HUES6 (cell line): ENCODE measurements at regions not wholly inside any gene's neighbourhood (a gene's known extent, or its start where the extent isn't known, plus 50 kb on each side); places are given as distances from the start of the nearest gene placed in this dataset.

Experiments used
- H3K27ac ChIP-seq: 2 replicates; pipeline ENCODE4 v1.7.0; 2013; ENCODE audit warnings: low read depth, mild to moderate bottlenecking, low read length, inconsistent platforms
- H3K27me3 ChIP-seq: 2 replicates; pipeline ENCODE4 v1.6.1; 2013; ENCODE audit warnings: low read length; ENCODE audit not compliant: control insufficient read depth, insufficient read depth
- H3K36me3 ChIP-seq: 2 replicates; pipeline ENCODE4 v1.6.1; 2013; ENCODE audit warnings: low read length; ENCODE audit not compliant: control insufficient read depth, insufficient read depth
- H3K4me1 ChIP-seq: 2 replicates; pipeline ENCODE4 v1.6.1; 2013; ENCODE audit warnings: low read length; ENCODE audit not compliant: control insufficient read depth, insufficient read depth
- H3K4me3 ChIP-seq: 2 replicates; pipeline ENCODE4 v1.5.1; 2013; ENCODE audit warnings: low read depth, low read length
- H3K9ac ChIP-seq: one replicate; pipeline ENCODE4 v1.6.1; 2013; ENCODE audit warnings: mild to moderate bottlenecking, low read length
- H3K9me3 ChIP-seq: 2 replicates; pipeline ENCODE4 v1.6.1; 2013; ENCODE audit warnings: low read depth, low read length; ENCODE audit not compliant: control insufficient read depth, insufficient read depth

GRCh38 chr7:128145191-128145590 is 95.9 kb upstream of the LEP start:
- Histone ChIP-seq H3K4me1 (peaks cover 4% of the 10 kb centered on the region; the same call in 1 of the 2 replicates), H3K9ac (no peak overlapping the region), H3K27me3 (peaks cover 24% of the 10 kb centered on the region), H3K27ac (no peak overlapping the region), H3K9me3 (peaks cover 3% of the 10 kb centered on the region), H3K36me3 (no peaks in the 10 kb centered on the region), H3K4me3 (no peak overlapping the region)

GRCh38 chr7:128146052-128146451 is 95.0 kb upstream of the LEP start:
- no peak overlapping the region for H3K27ac ChIP-seq
- H3K9ac ChIP-seq = no peak overlapping the region
- peaks cover 31% of the 10 kb centered on the region for H3K27me3 ChIP-seq
- H3K4me3 ChIP-seq = no peak overlapping the region
- no peaks in the 10 kb centered on the region for H3K36me3 ChIP-seq
- peaks cover 4% of the 10 kb centered on the region; the same call in 1 of the 2 replicates for H3K4me1 ChIP-seq
- peaks cover under 1% of the 10 kb centered on the region; the same call in 1 of the 2 replicates for H3K9me3 ChIP-seq

- Histone ChIP-seq H3K36me3 (no peaks in the 10 kb centered on the region), H3K9ac (no peak overlapping the region), H3K27ac (no peak overlapping the region), H3K27me3 (peaks cover 38% of the 10 kb centered on the region), H3K4me1 (peaks cover 4% of the 10 kb centered on the region; the same call in 1 of the 2 replicates), H3K9me3 (no peaks in the 10 kb centered on the region), H3K4me3 (no peak overlapping the region)
Measured at GRCh38 chr7:128148676-128149075, 92.4 kb upstream of the LEP start.

DNA sequence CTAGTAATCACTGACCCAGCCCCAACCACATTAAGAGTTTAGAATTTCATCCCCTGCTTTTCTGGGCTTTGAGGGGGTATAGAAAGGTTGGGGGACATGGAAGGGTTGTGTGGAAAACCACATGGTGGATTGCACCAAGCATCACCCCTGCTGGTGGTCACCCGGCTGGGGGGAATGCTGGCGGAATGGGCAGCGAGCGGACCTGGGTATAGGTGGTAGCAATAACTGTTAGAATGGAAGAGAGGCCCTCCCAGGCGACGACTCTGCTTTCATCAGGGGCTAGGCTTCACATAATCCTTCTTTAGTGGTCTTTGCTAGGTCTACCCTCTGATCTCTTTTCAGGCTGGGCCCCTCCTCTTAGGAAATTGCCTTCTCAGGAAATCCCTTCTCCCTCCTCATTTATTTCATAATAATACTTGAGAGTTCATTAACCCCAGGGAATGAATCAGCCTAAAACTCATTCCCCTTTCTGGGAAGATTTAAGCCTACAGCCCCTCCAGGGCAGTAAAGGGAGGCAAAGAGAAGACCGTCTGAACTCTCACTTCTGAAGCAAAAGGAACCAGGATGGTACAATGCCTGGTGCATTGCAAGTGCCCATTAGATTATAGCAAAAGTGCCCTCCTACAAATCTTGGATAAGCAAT is 90.7 kb upstream of the LEP start:
- Histone ChIP-seq H3K36me3 (no peaks in the 10 kb centered on the region), H3K27me3 (peaks cover 38% of the 10 kb centered on the region), H3K4me3 (no peak overlapping the region), H3K9ac (no peak overlapping the region), H3K9me3 (no peaks in the 10 kb centered on the region), H3K27ac (no peak overlapping the region), H3K4me1 (peaks cover 19% of the 10 kb centered on the region)

DNA sequence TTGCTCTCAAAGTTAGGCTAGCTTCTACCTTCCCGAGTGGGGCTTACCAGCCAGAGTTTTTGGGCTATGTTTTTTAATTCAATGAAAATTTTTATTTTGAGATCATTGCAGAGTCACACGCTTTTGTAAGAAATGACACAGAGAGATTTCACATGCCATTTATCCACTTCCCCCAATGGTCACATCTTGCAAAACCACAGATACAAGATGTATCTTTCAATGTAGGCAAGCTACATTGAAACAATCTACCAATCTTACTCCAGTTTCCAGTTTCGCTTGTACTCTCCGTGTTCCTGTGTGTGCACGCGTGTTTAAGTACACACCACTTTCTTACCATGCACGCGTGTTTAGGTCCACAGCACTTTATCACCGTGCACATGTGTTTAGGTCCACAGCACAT is 89.4 kb upstream of the LEP start:
- Histone ChIP-seq H3K9me3 (no peaks in the 10 kb centered on the region), H3K27ac (no peak overlapping the region), H3K36me3 (no peaks in the 10 kb centered on the region), H3K4me1 (peaks cover 24% of the 10 kb centered on the region), H3K4me3 (no peak overlapping the region), H3K27me3 (peaks cover 39% of the 10 kb centered on the region), H3K9ac (no peak overlapping the region)

DNA sequence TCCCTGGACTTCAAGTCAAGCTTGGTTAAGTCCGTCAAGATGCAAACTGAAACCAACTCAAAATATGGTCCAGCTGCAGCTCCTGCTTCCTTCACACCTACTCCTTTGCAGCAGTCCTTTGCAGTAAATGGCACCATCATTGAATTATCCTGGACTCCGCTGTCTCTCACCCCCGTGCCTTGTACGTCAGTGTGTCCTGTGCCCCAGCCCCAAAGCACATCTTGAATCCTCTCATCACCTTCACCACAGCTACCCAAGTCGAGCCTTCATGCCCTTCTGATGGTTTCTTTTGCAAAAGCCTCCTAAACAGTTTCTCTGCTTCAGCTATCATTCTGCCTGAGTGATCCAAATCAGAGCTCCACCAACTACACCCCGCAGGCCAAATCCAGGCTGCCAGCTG is 88.4 kb upstream of the LEP start:
- no peaks in the 10 kb centered on the region for H3K36me3 ChIP-seq
- H3K27ac ChIP-seq = no peak overlapping the region
- peaks cover 20% of the 10 kb centered on the region for H3K4me1 ChIP-seq
- H3K9ac ChIP-seq = no peak overlapping the region
- H3K4me3 ChIP-seq = no peak overlapping the region
- H3K9me3 ChIP-seq = no peaks in the 10 kb centered on the region
- peaks cover 49% of the 10 kb centered on the region for H3K27me3 ChIP-seq

DNA sequence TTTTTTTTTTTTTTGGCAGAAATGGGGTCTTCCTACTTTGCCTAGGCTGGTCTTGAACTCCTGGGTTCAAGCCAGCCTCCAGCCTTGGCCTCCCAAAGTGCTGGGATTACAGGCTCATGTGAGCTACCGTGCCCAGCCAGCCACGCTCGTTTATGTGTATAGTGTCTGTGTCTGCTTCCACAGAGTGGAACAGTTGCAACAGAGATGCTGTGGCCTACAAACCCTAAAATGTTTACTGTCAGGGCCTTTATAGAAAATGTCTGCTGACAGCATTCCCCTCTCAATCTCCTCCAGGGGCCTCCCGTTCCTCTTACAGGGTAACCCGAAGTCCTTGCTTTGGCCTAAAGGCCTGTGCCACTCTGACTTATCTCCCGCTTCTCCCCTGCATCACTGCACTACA is 87.6 kb upstream of the LEP start:
- no peak overlapping the region for H3K4me3 ChIP-seq
- H3K36me3 ChIP-seq = no peaks in the 10 kb centered on the region
- no peaks in the 10 kb centered on the region for H3K9me3 ChIP-seq
- H3K27me3 ChIP-seq = peaks cover 50% of the 10 kb centered on the region
- no peak overlapping the region for H3K27ac ChIP-seq
- H3K9ac ChIP-seq = no peak overlapping the region
- peaks cover 20% of the 10 kb centered on the region for H3K4me1 ChIP-seq

- H3K9ac ChIP-seq = no peak overlapping the region
- H3K36me3 ChIP-seq = no peaks in the 10 kb centered on the region
- no peaks in the 10 kb centered on the region for H3K9me3 ChIP-seq
- H3K27ac ChIP-seq = no peak overlapping the region
- H3K27me3 ChIP-seq = peaks cover 48% of the 10 kb centered on the region
- no peak overlapping the region for H3K4me3 ChIP-seq
- H3K4me1 ChIP-seq = peaks cover 20% of the 10 kb centered on the region
Measured at GRCh38 chr7:128154504-128154903, 86.6 kb upstream of the LEP start.

GRCh38 chr7:128155100-128155740 is 85.9 kb upstream of the LEP start:
- Histone ChIP-seq H3K36me3 (no peaks in the 10 kb centered on the region), H3K4me1 (peaks cover 20% of the 10 kb centered on the region), H3K27ac (no peak overlapping the region), H3K27me3 (peaks cover 53% of the 10 kb centered on the region), H3K4me3 (no peak overlapping the region), H3K9ac (no peak overlapping the region), H3K9me3 (no peaks in the 10 kb centered on the region)

DNA sequence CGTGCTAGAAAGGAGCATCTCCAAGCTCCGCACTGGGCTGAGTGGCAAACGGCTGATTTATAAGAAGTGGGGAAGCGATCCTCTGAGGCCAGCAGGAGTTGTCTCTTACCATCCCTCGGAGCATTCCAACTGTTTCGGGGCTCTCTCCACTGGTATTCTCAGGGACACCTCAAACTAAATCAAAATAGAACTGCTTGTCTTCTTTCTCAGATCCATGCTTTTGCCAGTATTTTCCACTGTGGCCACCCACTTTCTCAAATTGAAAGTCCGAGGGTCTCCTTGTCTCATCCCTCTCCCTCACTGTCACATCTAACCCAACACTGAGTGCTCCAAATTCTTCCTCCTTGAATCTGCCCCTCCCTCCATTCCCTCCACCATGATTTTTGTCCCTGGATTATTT is 83.2 kb upstream of the LEP start:
- no peaks in the 10 kb centered on the region for H3K9me3 ChIP-seq
- H3K9ac ChIP-seq = no peak overlapping the region
- H3K4me3 ChIP-seq = no peak overlapping the region
- no peak overlapping the region for H3K27ac ChIP-seq
- H3K27me3 ChIP-seq = peaks cover 56% of the 10 kb centered on the region
- no peaks in the 10 kb centered on the region for H3K36me3 ChIP-seq
- H3K4me1 ChIP-seq = peaks cover 20% of the 10 kb centered on the region

DNA sequence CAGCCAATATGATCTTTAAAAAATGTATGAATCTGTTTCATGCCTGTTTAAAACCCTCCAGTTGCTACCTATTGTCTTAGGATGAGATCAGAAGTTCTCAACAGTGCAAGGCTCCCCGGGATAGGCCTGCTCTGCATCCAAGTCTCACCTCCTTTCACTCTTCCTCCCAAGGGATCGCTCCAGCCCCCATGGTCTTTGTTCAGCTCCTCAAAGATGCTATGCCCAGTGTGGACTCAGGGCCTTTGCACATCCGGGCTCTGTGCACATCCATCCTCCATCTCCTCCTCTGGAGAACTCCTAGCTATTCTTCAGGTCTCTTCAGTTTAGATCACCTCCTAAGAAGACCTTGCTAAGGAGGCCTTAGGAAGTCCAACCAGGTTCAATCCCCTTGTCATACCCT is 82.7 kb upstream of the LEP start:
- peaks cover 20% of the 10 kb centered on the region for H3K4me1 ChIP-seq
- H3K9ac ChIP-seq = no peak overlapping the region
- no peak overlapping the region for H3K27ac ChIP-seq
- peaks cover 61% of the 10 kb centered on the region for H3K27me3 ChIP-seq
- H3K4me3 ChIP-seq = no peak overlapping the region
- no peaks in the 10 kb centered on the region for H3K9me3 ChIP-seq
- H3K36me3 ChIP-seq = no peaks in the 10 kb centered on the region
